OCI-LY7 (cell line): ENCODE measurements at regions not wholly inside any gene's neighbourhood (a gene's known extent, or its start where the extent isn't known, plus 50 kb on each side); places are given as distances from the start of the nearest gene placed in this dataset.

Experiments used
- BruUV-seq: library from RNA; stranded (reverse); fragments of 400-500 nt; replicated peaks from 2 replicates; lab custom pipeline; 2021; lab: Mats Ljungman, UMichigan
- CTCF ChIA-PET: fragments of 300-600 bp; sonication (Branson Sonifier 250); formaldehyde crosslinking; loops from one replicate; lab custom pipeline; 2022; ENCODE audit warnings: antibody characterized with exemption; ENCODE audit not compliant: unreplicated experiment; lab: Charles Lee
- POLR2A ChIA-PET: fragments of 300-600 bp; sonication (Branson Sonifier 250); formaldehyde crosslinking; loops from one replicate; lab custom pipeline; 2022; ENCODE audit warnings: antibody characterized with exemption; lab: Charles Lee
- DNase-seq: peaks from one replicate; pipeline ENCODE4 v3.0.0-alpha.2; 2015; ENCODE audit warnings: low spot score
- H2AFZ ChIP-seq: fragments of 200-600 bp; sonication (generic), shearing (Covaris generic); 2 replicates; pipeline ENCODE4 v1.6.1; 2014; ENCODE audit warnings: mild to moderate bottlenecking, antibody characterized with exemption, low read length, moderate library complexity
- H3K27ac ChIP-seq: fragments of 200-600 bp; sonication (generic); 2 replicates; pipeline ENCODE4 v1.5.1; 2014; ENCODE audit warnings: mixed run types, low read depth, mild to moderate bottlenecking, moderate library complexity, low read length, inconsistent platforms; ENCODE audit not compliant: poor library complexity, severe bottlenecking
- H3K36me3 ChIP-seq: fragments of 200-600 bp; sonication (generic); 2 replicates; pipeline ENCODE4 v1.6.1; 2014; ENCODE audit warnings: mild to moderate bottlenecking, antibody characterized with exemption, low read length, moderate library complexity, mixed read lengths; ENCODE audit not compliant: insufficient read depth
- H3K4me1 ChIP-seq: fragments of 200-600 bp; sonication (generic); 2 replicates; pipeline ENCODE4 v1.5.1; 2014; ENCODE audit warnings: mild to moderate bottlenecking, low read length; ENCODE audit not compliant: insufficient read depth, poor library complexity, severe bottlenecking
- H3K4me2 ChIP-seq: fragments of 200-600 bp; sonication (generic); 2 replicates; pipeline ENCODE4 v1.6.1; 2014; ENCODE audit warnings: mild to moderate bottlenecking, low read length
- H3K4me3 ChIP-seq: fragments of 200-600 bp; sonication (generic); 2 replicates; pipeline ENCODE4 v1.5.1; 2014; ENCODE audit warnings: mild to moderate bottlenecking, low read depth, low read length; ENCODE audit not compliant: poor library complexity, severe bottlenecking
- H3K79me2 ChIP-seq: fragments of 200-600 bp; sonication (generic); 2 replicates; pipeline ENCODE4 v1.6.1; 2016; ENCODE audit warnings: low read depth, mild to moderate bottlenecking, low read length, moderate library complexity, mixed read lengths; ENCODE audit not compliant: insufficient read depth
- H3K9me2 ChIP-seq: fragments of 200-600 bp; sonication (generic); 2 replicates; pipeline ENCODE4 v1.6.1; 2016; ENCODE audit warnings: mild to moderate bottlenecking, low read length, mixed read lengths; ENCODE audit not compliant: insufficient read depth
- H3K9me3 ChIP-seq: fragments of 200-600 bp; sonication (generic); 2 replicates; pipeline ENCODE4 v1.6.1; 2014; ENCODE audit warnings: mild to moderate bottlenecking, mixed run types, low read length, mixed read lengths
- H4K20me1 ChIP-seq: fragments of 200-600 bp; sonication (generic); 2 replicates; pipeline ENCODE4 v1.6.1; 2014; ENCODE audit warnings: mild to moderate bottlenecking, antibody characterized with exemption, low read length, moderate library complexity, mixed read lengths; ENCODE audit not compliant: insufficient read depth
- EZH2phosphoT487 ChIP-seq: fragments of 200-600 bp; sonication (generic); IDR thresholded peaks from 2 replicates; pipeline ENCODE4 v1.6.1; 2018; ENCODE audit warnings: low read depth, borderline replicate concordance, mild to moderate bottlenecking, mixed run types, antibody characterized with exemption, low read length, moderate library complexity, mixed read lengths
- intact Hi-C: fragments of 100-400 bp; cut with micrococcal nuclease; formaldehyde crosslinking; loops from one replicate; pipeline ENCODE4 v1.10.0; 2022; ENCODE audit not compliant: unreplicated experiment
- TF ChIP-seq, protein P1 (sequence below): fragments of 200-600 bp; sonication (generic); conservative IDR thresholded peaks from 2 replicates; pipeline ENCODE4 v1.5.1; 2014; ENCODE audit warnings: mild to moderate bottlenecking, antibody characterized with exemption, low read length, moderate library complexity, mixed read lengths

DNA sequence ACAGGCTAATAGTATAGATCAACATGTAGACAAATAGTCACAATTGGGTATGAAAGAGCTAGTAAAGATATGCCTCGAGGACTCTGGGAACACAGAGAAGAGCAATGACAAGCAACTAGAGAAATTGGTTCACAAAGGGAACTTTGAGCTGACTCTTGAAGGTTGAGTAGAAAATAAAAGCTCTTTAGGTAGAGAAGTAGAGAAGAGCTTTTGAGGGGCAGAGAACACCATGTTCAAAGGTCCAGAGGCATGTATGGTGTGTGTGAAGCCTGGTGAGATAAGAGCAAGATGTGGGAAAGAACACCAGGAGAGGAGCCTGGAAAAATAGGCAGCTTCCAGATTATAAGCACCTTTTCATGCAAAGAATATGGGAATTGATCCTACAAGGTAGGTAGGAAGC is 109.7 kb upstream of the MAGI3 start:
- Histone ChIP-seq H3K9me3 (no peaks in the 10 kb centered on the region), H3K79me2 (no peaks in the 10 kb centered on the region), H3K4me2 (no peak overlapping the region), H3K36me3 (no peaks in the 10 kb centered on the region), H3K4me1 (no peaks in the 10 kb centered on the region), H3K4me3 (no peak overlapping the region), H2AFZ (no peak overlapping the region), H4K20me1 (no peaks in the 10 kb centered on the region), H3K27ac (no peak overlapping the region), H3K9me2 (no peaks in the 10 kb centered on the region)
- POLR2A ChIA-PET = no interaction called here
- TF ChIP-seq EZH2phosphoT487 = no peak
- TF ChIP-seq, protein P1, sequence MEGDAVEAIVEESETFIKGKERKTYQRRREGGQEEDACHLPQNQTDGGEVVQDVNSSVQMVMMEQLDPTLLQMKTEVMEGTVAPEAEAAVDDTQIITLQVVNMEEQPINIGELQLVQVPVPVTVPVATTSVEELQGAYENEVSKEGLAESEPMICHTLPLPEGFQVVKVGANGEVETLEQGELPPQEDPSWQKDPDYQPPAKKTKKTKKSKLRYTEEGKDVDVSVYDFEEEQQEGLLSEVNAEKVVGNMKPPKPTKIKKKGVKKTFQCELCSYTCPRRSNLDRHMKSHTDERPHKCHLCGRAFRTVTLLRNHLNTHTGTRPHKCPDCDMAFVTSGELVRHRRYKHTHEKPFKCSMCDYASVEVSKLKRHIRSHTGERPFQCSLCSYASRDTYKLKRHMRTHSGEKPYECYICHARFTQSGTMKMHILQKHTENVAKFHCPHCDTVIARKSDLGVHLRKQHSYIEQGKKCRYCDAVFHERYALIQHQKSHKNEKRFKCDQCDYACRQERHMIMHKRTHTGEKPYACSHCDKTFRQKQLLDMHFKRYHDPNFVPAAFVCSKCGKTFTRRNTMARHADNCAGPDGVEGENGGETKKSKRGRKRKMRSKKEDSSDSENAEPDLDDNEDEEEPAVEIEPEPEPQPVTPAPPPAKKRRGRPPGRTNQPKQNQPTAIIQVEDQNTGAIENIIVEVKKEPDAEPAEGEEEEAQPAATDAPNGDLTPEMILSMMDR = no peak
- no peak for DNase-seq
- CTCF ChIA-PET = no interaction called here
- BruUV-seq = no TSS peak
- intact Hi-C loops = no loop called here

DNA sequence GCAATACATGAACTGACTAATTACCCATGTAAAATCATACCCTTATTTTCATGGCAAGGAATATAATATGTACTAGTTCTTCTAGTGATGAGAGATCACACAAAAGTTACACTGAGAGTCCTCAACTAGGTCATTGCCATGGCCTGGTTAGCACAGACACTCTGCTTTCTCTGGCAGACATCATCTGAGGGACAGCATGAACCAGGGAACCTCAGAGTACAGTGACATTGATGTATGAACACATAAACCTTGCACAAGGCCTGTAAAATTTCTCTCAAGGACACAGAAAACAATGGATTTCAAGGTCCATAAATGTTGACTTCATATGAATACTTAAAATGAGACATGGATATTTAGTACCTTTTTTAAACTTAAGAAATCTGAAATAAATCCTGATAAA is 108.8 kb upstream of the MAGI3 start:
- no peaks in the 10 kb centered on the region for H3K36me3 ChIP-seq
- POLR2A ChIA-PET = no interaction called here
- H3K9me3 ChIP-seq = no peaks in the 10 kb centered on the region
- TF ChIP-seq, protein P1 = no peak
- DNase-seq = no peak
- CTCF ChIA-PET = no interaction called here
- no peak overlapping the region for H3K4me3 ChIP-seq
- H2AFZ ChIP-seq = no peak overlapping the region
- H3K79me2 ChIP-seq = no peaks in the 10 kb centered on the region
- no TSS peak for BruUV-seq
- no peak overlapping the region for H3K27ac ChIP-seq
- intact Hi-C loops = no loop called here
- no peaks in the 10 kb centered on the region for H4K20me1 ChIP-seq
- no peaks in the 10 kb centered on the region for H3K4me1 ChIP-seq
- no peaks in the 10 kb centered on the region for H3K9me2 ChIP-seq
- no peak overlapping the region for H3K4me2 ChIP-seq

DNA sequence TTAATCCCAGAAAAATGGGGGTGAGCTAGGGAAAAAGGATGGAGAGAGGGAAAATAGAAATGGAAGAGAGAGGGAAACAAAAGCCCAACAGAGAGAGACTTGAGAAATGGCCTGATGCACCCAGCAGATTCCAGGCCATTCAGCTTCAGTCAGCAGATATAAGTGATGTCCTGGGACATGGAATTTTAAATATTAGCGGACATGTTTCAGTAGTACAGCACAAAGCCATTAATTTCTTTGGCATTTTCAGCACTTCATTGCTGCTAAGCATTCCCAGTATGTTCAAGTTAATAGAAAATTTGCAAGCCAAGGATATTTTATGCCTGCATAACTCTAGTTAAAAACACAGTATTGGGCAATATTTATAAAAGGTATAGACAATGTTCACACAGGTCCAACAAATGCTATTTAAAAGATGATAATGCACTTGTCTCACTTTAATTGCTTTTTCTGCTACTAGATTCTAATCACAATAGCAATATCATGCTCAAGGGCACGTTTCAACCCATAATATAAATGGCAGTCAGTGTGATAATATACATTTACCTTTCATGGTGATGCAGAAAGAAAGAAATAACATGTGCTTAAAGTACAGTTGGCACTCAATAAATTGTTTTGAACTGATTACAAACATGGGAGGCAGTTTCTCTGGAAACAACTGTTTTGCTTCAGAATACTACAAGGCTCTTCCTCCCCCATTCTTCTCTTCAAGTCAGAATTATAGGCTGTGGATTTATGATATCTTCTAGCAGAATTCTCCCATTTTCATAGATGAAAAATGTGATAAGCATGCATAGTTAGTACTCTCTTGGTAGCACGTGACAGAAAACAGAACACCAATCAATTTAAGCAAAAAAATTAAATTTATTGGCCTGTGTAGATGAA is 108.1 kb upstream of the MAGI3 start:
- Histone ChIP-seq H3K36me3 (no peaks in the 10 kb centered on the region), H3K79me2 (no peaks in the 10 kb centered on the region), H3K9me3 (no peaks in the 10 kb centered on the region), H3K27ac (no peak overlapping the region), H2AFZ (no peak overlapping the region), H4K20me1 (no peaks in the 10 kb centered on the region), H3K9me2 (no peaks in the 10 kb centered on the region), H3K4me3 (no peak overlapping the region), H3K4me2 (no peak overlapping the region), H3K4me1 (no peaks in the 10 kb centered on the region)
- ChIA-PET CTCF (no interaction called here), POLR2A (no interaction called here)
- intact Hi-C loops = no loop called here
- no peak for TF ChIP-seq EZH2phosphoT487
- TF ChIP-seq, protein P1 = no peak
- no TSS peak for BruUV-seq
- DNase-seq = no peak
